KMS-11 (cell line): ENCODE measurements at regions not wholly inside any gene's neighbourhood (a gene's known extent, or its start where the extent isn't known, plus 50 kb on each side); places are given as distances from the start of the nearest gene placed in this dataset.
"Not testable (repeated sequence)": the region's sequence is repeated elsewhere in the genome, so short reads cannot be mapped to it uniquely, and the experiment has no call there.

Source experiments
- H2AFZ ChIP-seq: fragments of 200-600 bp; sonication (generic); 2 replicates; pipeline ENCODE4 v1.6.1; 2016; ENCODE audit warnings: antibody characterized with exemption, mixed run types, low read depth
- H3K27ac ChIP-seq: fragments of 200-600 bp; sonication (generic); 2 replicates; pipeline ENCODE4 v1.6.1; 2016; ENCODE audit warnings: mild to moderate bottlenecking, mixed run types
- H3K27me3 ChIP-seq: fragments of 200-600 bp; sonication (generic); 2 replicates; pipeline ENCODE4 v1.6.1; 2017; ENCODE audit warnings: mild to moderate bottlenecking, low read depth, mixed run types, moderate library complexity; ENCODE audit not compliant: insufficient read depth
- H3K36me3 ChIP-seq: fragments of 200-600 bp; sonication (generic); 2 replicates; pipeline ENCODE4 v1.6.1; 2017; ENCODE audit warnings: mild to moderate bottlenecking, mixed run types; ENCODE audit not compliant: insufficient read depth
- H3K4me1 ChIP-seq: fragments of 200-600 bp; sonication (generic); 2 replicates; pipeline ENCODE4 v1.6.1; 2016; ENCODE audit warnings: mild to moderate bottlenecking, low read depth, mixed run types; ENCODE audit not compliant: poor library complexity, severe bottlenecking
- H3K4me2 ChIP-seq: fragments of 200-600 bp; sonication (generic); 2 replicates; pipeline ENCODE4 v1.7.0; 2016; ENCODE audit warnings: mild to moderate bottlenecking, mixed run types
- H3K4me3 ChIP-seq: fragments of 200-600 bp; sonication (generic); IDR thresholded peaks from 2 replicates; pipeline ENCODE4 v1.6.1; 2017; ENCODE audit warnings: low read depth, low read length, mixed read lengths; ENCODE audit not compliant: insufficient read depth
- H3K79me2 ChIP-seq: fragments of 200-600 bp; sonication (generic); 2 replicates; pipeline ENCODE4 v1.6.1; 2016; ENCODE audit warnings: low read depth, mixed run types; ENCODE audit not compliant: insufficient read depth
- H3K9ac ChIP-seq: fragments of 200-600 bp; sonication (generic); 2 replicates; pipeline ENCODE4 v1.6.1; 2016; ENCODE audit warnings: mild to moderate bottlenecking, mixed run types
- H4K20me1 ChIP-seq: fragments of 200-600 bp; sonication (generic); 2 replicates; pipeline ENCODE4 v1.6.1; 2016; ENCODE audit warnings: mild to moderate bottlenecking, mixed run types; ENCODE audit not compliant: insufficient read depth
- TF ChIP-seq, protein P1 (sequence below): fragments of 200-600 bp; sonication (generic); conservative IDR thresholded peaks from 2 replicates; pipeline ENCODE4 v1.6.1; 2017; ENCODE audit warnings: low read depth, mild to moderate bottlenecking, antibody characterized with exemption, low read length, moderate library complexity, mixed read lengths

GRCh38 chr3:26029321-26029720 lies 239.4 kb downstream of the OXSM start:
- Histone ChIP-seq H3K4me3 (no peak overlapping the region), H3K4me1 (no peaks in the 10 kb centered on the region), H4K20me1 (no peaks in the 10 kb centered on the region), H3K36me3 (no peaks in the 10 kb centered on the region), H3K27me3 (no peaks in the 10 kb centered on the region), H3K9ac (no peak overlapping the region), H3K27ac (no peak overlapping the region), H3K79me2 (no peaks in the 10 kb centered on the region), H3K4me2 (no peak overlapping the region), H2AFZ (no peak overlapping the region)
- TF ChIP-seq, protein P1, sequence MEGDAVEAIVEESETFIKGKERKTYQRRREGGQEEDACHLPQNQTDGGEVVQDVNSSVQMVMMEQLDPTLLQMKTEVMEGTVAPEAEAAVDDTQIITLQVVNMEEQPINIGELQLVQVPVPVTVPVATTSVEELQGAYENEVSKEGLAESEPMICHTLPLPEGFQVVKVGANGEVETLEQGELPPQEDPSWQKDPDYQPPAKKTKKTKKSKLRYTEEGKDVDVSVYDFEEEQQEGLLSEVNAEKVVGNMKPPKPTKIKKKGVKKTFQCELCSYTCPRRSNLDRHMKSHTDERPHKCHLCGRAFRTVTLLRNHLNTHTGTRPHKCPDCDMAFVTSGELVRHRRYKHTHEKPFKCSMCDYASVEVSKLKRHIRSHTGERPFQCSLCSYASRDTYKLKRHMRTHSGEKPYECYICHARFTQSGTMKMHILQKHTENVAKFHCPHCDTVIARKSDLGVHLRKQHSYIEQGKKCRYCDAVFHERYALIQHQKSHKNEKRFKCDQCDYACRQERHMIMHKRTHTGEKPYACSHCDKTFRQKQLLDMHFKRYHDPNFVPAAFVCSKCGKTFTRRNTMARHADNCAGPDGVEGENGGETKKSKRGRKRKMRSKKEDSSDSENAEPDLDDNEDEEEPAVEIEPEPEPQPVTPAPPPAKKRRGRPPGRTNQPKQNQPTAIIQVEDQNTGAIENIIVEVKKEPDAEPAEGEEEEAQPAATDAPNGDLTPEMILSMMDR = no peak

DNA sequence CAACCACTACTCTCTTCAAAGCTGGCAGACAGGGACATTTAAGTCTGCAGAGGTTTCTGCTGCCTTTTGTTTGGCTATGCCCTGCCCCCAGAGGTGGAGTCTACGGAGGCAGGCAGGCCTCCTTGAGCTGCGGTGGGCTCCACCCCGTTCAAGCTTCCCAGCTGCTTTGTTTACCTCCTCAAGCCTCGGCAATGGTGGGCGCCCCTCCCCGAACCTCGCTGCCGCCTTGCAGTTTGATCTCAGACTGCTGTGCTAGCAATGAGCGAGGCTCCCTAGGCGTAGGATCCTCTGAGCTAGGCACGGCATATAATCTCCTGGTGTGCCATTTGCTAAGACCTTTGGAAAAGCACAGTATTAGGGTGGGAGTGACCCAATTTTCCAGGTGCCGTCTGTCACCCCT lies 252.2 kb downstream of the OXSM start:
- not testable (repeated sequence) for H2AFZ ChIP-seq, H3K27me3 ChIP-seq, H3K79me2 ChIP-seq, H3K4me1 ChIP-seq, H4K20me1 ChIP-seq, H3K27ac ChIP-seq, H3K9ac ChIP-seq, H3K36me3 ChIP-seq, H3K4me2 ChIP-seq, H3K4me3 ChIP-seq

GRCh38 chr3:26049951-26050350 lies 260.1 kb downstream of the OXSM start:
- Histone ChIP-seq H3K79me2 (no peaks in the 10 kb centered on the region), H3K27ac (no peak overlapping the region), H3K4me2 (no peak overlapping the region), H3K4me1 (no peaks in the 10 kb centered on the region), H3K4me3 (no peak overlapping the region), H3K9ac (no peak overlapping the region), H3K27me3 (no peaks in the 10 kb centered on the region), H4K20me1 (no peaks in the 10 kb centered on the region), H3K36me3 (no peaks in the 10 kb centered on the region), H2AFZ (no peak overlapping the region)
- TF ChIP-seq, protein P1 = no peak

- TF ChIP-seq, protein P1 = no peak
Measured at GRCh38 chr3:26050776-26051175, 260.9 kb downstream of the OXSM start.

DNA sequence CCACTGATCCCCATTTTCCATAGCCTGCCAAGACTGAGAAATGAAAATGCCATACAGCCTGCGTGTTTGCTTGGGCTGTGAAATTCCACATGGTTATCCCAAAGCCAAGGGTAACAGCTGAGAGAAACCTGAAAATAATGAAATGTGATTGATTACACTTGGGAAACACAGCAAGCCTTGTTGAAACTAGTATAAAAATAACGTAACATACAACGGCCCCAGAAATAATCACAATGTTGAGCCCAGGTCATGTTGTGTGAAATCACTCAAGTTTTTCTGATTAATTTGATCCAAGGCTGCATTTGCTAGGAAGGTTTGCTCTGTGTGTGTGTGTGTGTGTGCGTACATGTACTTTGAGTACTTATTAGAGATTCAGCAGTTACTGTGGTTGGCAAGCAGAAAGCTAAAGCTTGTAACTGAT lies 269.0 kb downstream of the OXSM start:
- Histone ChIP-seq H3K9ac (no peak overlapping the region), H3K27me3 (no peaks in the 10 kb centered on the region), H4K20me1 (no peaks in the 10 kb centered on the region), H3K4me2 (no peak overlapping the region), H3K27ac (no peak overlapping the region), H3K4me1 (no peaks in the 10 kb centered on the region), H3K4me3 (no peak overlapping the region), H2AFZ (no peak overlapping the region), H3K79me2 (no peaks in the 10 kb centered on the region), H3K36me3 (no peaks in the 10 kb centered on the region)
- TF ChIP-seq, protein P1 = no peak

More at GRCh38 chr3:26050776-26051175, 260.9 kb downstream of the OXSM start:
- Histone ChIP-seq H4K20me1 (no peaks in the 10 kb centered on the region), H3K79me2 (no peaks in the 10 kb centered on the region), H3K4me3 (no peak overlapping the region), H3K4me1 (no peaks in the 10 kb centered on the region), H3K4me2 (no peak overlapping the region), H3K27ac (no peak overlapping the region), H3K36me3 (no peaks in the 10 kb centered on the region), H2AFZ (no peak overlapping the region), H3K27me3 (no peaks in the 10 kb centered on the region), H3K9ac (no peak overlapping the region)
